Neural crest cell (in vitro differentiated cells): ENCODE measurements at regions not wholly inside any gene's neighbourhood (a gene's known extent, or its start where the extent isn't known, plus 50 kb on each side); places are given as distances from the start of the nearest gene placed in this dataset.

ENCODE experiments used
- DNase-seq: peaks from one replicate; pipeline ENCODE4 v3.0.0; 2021; ENCODE audit warnings: low read depth, mixed read lengths, low spot score
- H3K27ac Mint-ChIP-seq: one replicate; pipeline ENCODE4 v1.8.0; 2021; ENCODE audit warnings: mild to moderate bottlenecking, mixed read lengths; ENCODE audit not compliant: unreplicated experiment
- H3K27me3 Mint-ChIP-seq: 2 replicates; pipeline ENCODE4 v1.8.0; 2021; ENCODE audit warnings: low read depth, mild to moderate bottlenecking, mixed read lengths
- H3K36me3 Mint-ChIP-seq: 2 replicates; pipeline ENCODE4 v1.8.0; 2021; ENCODE audit warnings: low read depth, mild to moderate bottlenecking, mixed read lengths
- H3K4me1 Mint-ChIP-seq: 2 replicates; pipeline ENCODE4 v1.8.0; 2021; ENCODE audit warnings: mixed read lengths
- H3K4me3 Mint-ChIP-seq: one replicate; pipeline ENCODE4 v1.8.0; 2021; ENCODE audit warnings: mild to moderate bottlenecking, mixed read lengths
- H3K9me3 Mint-ChIP-seq: 2 replicates; pipeline ENCODE4 v1.8.0; 2021; ENCODE audit warnings: mixed read lengths
- CTCF ChIP-seq: fragments of 200-600 bp; sonication (generic); conservative IDR thresholded peaks from 2 replicates; pipeline ENCODE4 v1.5.0; 2021; ENCODE audit warnings: antibody characterized with exemption, mild to moderate bottlenecking

GRCh38 chr3:144200004-144200403, 228.4 kb downstream of the DIPK2A start:
- TF ChIP-seq CTCF = no peak
- DNase-seq = no peak
- Mint-ChIP-seq H3K27me3 (no peaks in the 10 kb centered on the region), H3K9me3 (peaks cover 12% of the 10 kb centered on the region), H3K4me1 (no peaks in the 10 kb centered on the region), H3K27ac (no peak overlapping the region), H3K36me3 (no peaks in the 10 kb centered on the region), H3K4me3 (no peak overlapping the region)

- H3K4me3 Mint-ChIP-seq = no peak overlapping the region
- DNase-seq = no peak
- H3K27me3 Mint-ChIP-seq = no peaks in the 10 kb centered on the region
- TF ChIP-seq CTCF = no peak
- H3K9me3 Mint-ChIP-seq = peaks cover 11% of the 10 kb centered on the region
- no peaks in the 10 kb centered on the region for H3K36me3 Mint-ChIP-seq
- no peaks in the 10 kb centered on the region for H3K4me1 Mint-ChIP-seq
- H3K27ac Mint-ChIP-seq = no peak overlapping the region
These were observed 228.8 kb downstream of the DIPK2A start for GRCh38 chr3:144200466-144200865.

- DNase-seq = no peak
- H3K36me3 Mint-ChIP-seq = no peaks in the 10 kb centered on the region
- H3K27ac Mint-ChIP-seq = no peak overlapping the region
- no peaks in the 10 kb centered on the region for H3K4me1 Mint-ChIP-seq
- H3K27me3 Mint-ChIP-seq = no peaks in the 10 kb centered on the region
- TF ChIP-seq CTCF = no peak
- H3K4me3 Mint-ChIP-seq = no peak overlapping the region
- H3K9me3 Mint-ChIP-seq = peaks cover 3% of the 10 kb centered on the region
These were observed 250.1 kb downstream of the DIPK2A start for GRCh38 chr3:144221761-144222160.

- H3K36me3 Mint-ChIP-seq = no peaks in the 10 kb centered on the region
- H3K27ac Mint-ChIP-seq = no peak overlapping the region
- no peak for TF ChIP-seq CTCF
- H3K9me3 Mint-ChIP-seq = peaks cover 3% of the 10 kb centered on the region
- no peak overlapping the region for H3K4me3 Mint-ChIP-seq
- no peaks in the 10 kb centered on the region for H3K27me3 Mint-ChIP-seq
- no peaks in the 10 kb centered on the region for H3K4me1 Mint-ChIP-seq
- DNase-seq = no peak
These were observed 257.7 kb downstream of the DIPK2A start for GRCh38 chr3:144229330-144229729.

GRCh38 chr3:144229953-144230352, 258.3 kb downstream of the DIPK2A start:
- no peak overlapping the region for H3K27ac Mint-ChIP-seq
- no peaks in the 10 kb centered on the region for H3K4me1 Mint-ChIP-seq
- H3K27me3 Mint-ChIP-seq = no peaks in the 10 kb centered on the region
- TF ChIP-seq CTCF = no peak
- H3K9me3 Mint-ChIP-seq = peaks cover 3% of the 10 kb centered on the region
- DNase-seq = no peak
- H3K4me3 Mint-ChIP-seq = no peak overlapping the region
- H3K36me3 Mint-ChIP-seq = no peaks in the 10 kb centered on the region

GRCh38 chr3:144235489-144235888, 263.9 kb downstream of the DIPK2A start:
- DNase-seq = no peak
- Mint-ChIP-seq H3K9me3 (no peaks in the 10 kb centered on the region), H3K27ac (no peak overlapping the region), H3K4me3 (no peak overlapping the region), H3K4me1 (no peaks in the 10 kb centered on the region), H3K36me3 (no peaks in the 10 kb centered on the region), H3K27me3 (no peaks in the 10 kb centered on the region)
- no peak for TF ChIP-seq CTCF
